H9 (cell line): ENCODE measurements at regions not wholly inside any gene's neighbourhood (a gene's known extent, or its start where the extent isn't known, plus 50 kb on each side); places are given as distances from the start of the nearest gene placed in this dataset.

Source experiments
- DNase-seq: peaks from one replicate; pipeline ENCODE4 v3.0.0-alpha.2; 2017
- H2AFZ ChIP-seq: one replicate; pipeline ENCODE4 v1.6.1; 2013; ENCODE audit warnings: mild to moderate bottlenecking, low read length, control low read depth, moderate library complexity
- H2AK5ac ChIP-seq: 2 replicates; pipeline ENCODE4 v1.6.1; 2013; ENCODE audit warnings: low read length, control low read depth, mixed read lengths; ENCODE audit not compliant: insufficient read length
- H2BK120ac ChIP-seq: one replicate; pipeline ENCODE4 v1.6.1; 2013; ENCODE audit warnings: low read depth, mild to moderate bottlenecking, low read length, control low read depth, inconsistent platforms; ENCODE audit not compliant: poor library complexity, severe bottlenecking
- H2BK12ac ChIP-seq: 2 replicates; pipeline ENCODE4 v1.6.1; 2013; ENCODE audit warnings: low read length, control low read depth, mixed read lengths, low read depth; ENCODE audit not compliant: insufficient read length
- H2BK15ac ChIP-seq: 2 replicates; pipeline ENCODE4 v1.6.1; 2013; ENCODE audit warnings: low read depth, low read length, control low read depth
- H2BK20ac ChIP-seq: one replicate; pipeline ENCODE4 v1.6.1; 2013; ENCODE audit warnings: low read depth, mild to moderate bottlenecking, low read length, control low read depth, inconsistent platforms; ENCODE audit not compliant: poor library complexity, severe bottlenecking
- H2BK5ac ChIP-seq: 2 replicates; pipeline ENCODE4 v1.6.1; 2013; ENCODE audit warnings: low read length, control low read depth, mixed read lengths; ENCODE audit not compliant: insufficient read length
- H3K14ac ChIP-seq: 2 replicates; pipeline ENCODE4 v1.6.1; 2013; ENCODE audit warnings: low read length, control low read depth; ENCODE audit not compliant: insufficient read depth
- H3K18ac ChIP-seq: 2 replicates; pipeline ENCODE4 v1.6.1; 2013; ENCODE audit warnings: low read depth, mild to moderate bottlenecking, mixed read lengths, low read length, control low read depth; ENCODE audit not compliant: insufficient read length
- H3K23ac ChIP-seq: 2 replicates; pipeline ENCODE4 v1.6.1; 2013; ENCODE audit warnings: low read length, control low read depth, mixed read lengths, low read depth; ENCODE audit not compliant: insufficient read length
- H3K23me2 ChIP-seq: 2 replicates; pipeline ENCODE4 v1.6.1; 2013; ENCODE audit warnings: low read depth, mild to moderate bottlenecking, mixed read lengths, low read length, control low read depth; ENCODE audit not compliant: insufficient read length, poor library complexity, severe bottlenecking
- H3K27ac ChIP-seq: 2 replicates; pipeline ENCODE4 v1.5.1; 2013; ENCODE audit warnings: low read length, control low read depth, mixed read lengths, low read depth; ENCODE audit not compliant: insufficient read length
- H3K27me3 ChIP-seq: 2 replicates; pipeline ENCODE4 v1.6.1; 2013; ENCODE audit warnings: low read length, control low read depth, inconsistent platforms; ENCODE audit not compliant: insufficient read depth
- H3K4ac ChIP-seq: 2 replicates; pipeline ENCODE4 v1.6.1; 2013; ENCODE audit warnings: low read depth, mild to moderate bottlenecking, control low read depth, inconsistent platforms, low read length, moderate library complexity
- H3K4me1 ChIP-seq: 2 replicates; pipeline ENCODE4 v1.6.1; 2013; ENCODE audit warnings: low read length, control low read depth, inconsistent platforms; ENCODE audit not compliant: insufficient read depth
- H3K4me2 ChIP-seq: 2 replicates; pipeline ENCODE4 v1.6.1; 2013; ENCODE audit warnings: low read length, control low read depth, mixed read lengths; ENCODE audit not compliant: insufficient read length, insufficient read depth
- H3K56ac ChIP-seq: 2 replicates; pipeline ENCODE4 v1.6.1; 2013; ENCODE audit warnings: low read depth, mild to moderate bottlenecking, mixed read lengths, low read length, control low read depth; ENCODE audit not compliant: insufficient read length
- H3K79me1 ChIP-seq: 2 replicates; pipeline ENCODE4 v1.6.1; 2013; ENCODE audit warnings: low read depth, mild to moderate bottlenecking, moderate library complexity, low read length, control low read depth, inconsistent platforms; ENCODE audit not compliant: insufficient read depth, poor library complexity, severe bottlenecking
- H3K79me2 ChIP-seq: 2 replicates; pipeline ENCODE4 v1.6.1; 2013; ENCODE audit warnings: low read length, control low read depth, inconsistent platforms; ENCODE audit not compliant: insufficient read depth
- H3K9ac ChIP-seq: 2 replicates; pipeline ENCODE4 v1.6.1; 2013; ENCODE audit warnings: low read length, control low read depth, mixed read lengths; ENCODE audit not compliant: insufficient read length; ENCODE audit errors: extremely low read depth
- H3K9me3 ChIP-seq: one replicate; pipeline ENCODE4 v1.6.1; 2013; ENCODE audit warnings: low read depth, low read length, inconsistent platforms; ENCODE audit not compliant: control insufficient read depth
- H3T11ph ChIP-seq: one replicate; pipeline ENCODE4 v1.6.1; 2013; ENCODE audit warnings: mild to moderate bottlenecking, low read length, control low read depth, inconsistent platforms
- H4K20me1 ChIP-seq: one replicate; pipeline ENCODE4 v1.6.1; 2013; ENCODE audit not compliant: control insufficient read depth, insufficient read length, insufficient read depth
- H4K5ac ChIP-seq: 2 replicates; pipeline ENCODE4 v1.6.1; 2013; ENCODE audit warnings: low read depth, mild to moderate bottlenecking, mixed read lengths, low read length, control low read depth; ENCODE audit not compliant: insufficient read length
- H4K8ac ChIP-seq: replicated peaks from 2 replicates; pipeline ENCODE4 v1.6.1; 2013; ENCODE audit warnings: low read length, control low read depth, mixed read lengths, low read depth; ENCODE audit not compliant: insufficient read length
- H4K91ac ChIP-seq: 2 replicates; pipeline ENCODE4 v1.6.1; 2013; ENCODE audit warnings: low read depth, mild to moderate bottlenecking, moderate library complexity, mixed read lengths, low read length, control low read depth; ENCODE audit not compliant: insufficient read length
- H3K27ac Mint-ChIP-seq, 3 experiments: 2 replicates in 2 of 3; 3 replicates in 1 of 3; pipeline ENCODE4 v1.8.0; 2020 to 2021; ENCODE audit warnings: mixed read lengths in 3 of 3, mild to moderate bottlenecking in 1 of 3, moderate library complexity in 1 of 3
- H3K27me3 Mint-ChIP-seq: 2 replicates; pipeline ENCODE4 v1.8.0; 2021; ENCODE audit warnings: low read depth, mild to moderate bottlenecking, moderate library complexity, mixed read lengths
- H3K36me3 Mint-ChIP-seq, 3 experiments: 2 replicates in 2 of 3; 3 replicates in 1 of 3; pipeline ENCODE4 v1.8.0; 2020 to 2021; ENCODE audit warnings: low read depth in 3 of 3, mixed read lengths in 3 of 3; ENCODE audit not compliant: insufficient read depth in 1 of 3
- H3K4me1 Mint-ChIP-seq, 2 experiments: 2 replicates each; pipeline ENCODE4 v1.8.0; 2020; ENCODE audit warnings: mixed read lengths in 2 of 2
- H3K4me3 Mint-ChIP-seq, 2 experiments: 2 replicates in 1 of 2; 3 replicates in 1 of 2; pipeline ENCODE4 v1.8.0; 2020 to 2021; ENCODE audit warnings: mild to moderate bottlenecking in 2 of 2, mixed read lengths in 2 of 2, moderate library complexity in 1 of 2
- H3K9me3 Mint-ChIP-seq, 2 experiments: 2 replicates in 1 of 2; 3 replicates in 1 of 2; pipeline ENCODE4 v1.8.0; 2020; ENCODE audit warnings: mild to moderate bottlenecking in 2 of 2, mixed read lengths in 2 of 2, moderate library complexity in 1 of 2
- CTCF ChIP-seq: fragments of 200-600 bp; sonication (generic); conservative IDR thresholded peaks from 3 replicates; pipeline ENCODE4 v1.8.0; 2021; ENCODE audit warnings: antibody characterized with exemption, mild to moderate bottlenecking
- WGBS: extraction: QIAGEN DNeasy Blood & Tissue Kit; methylation state at CpG from one replicate; pipeline ENCODE4 v1.1.7; 2013; ENCODE audit warnings: missing lambda C conversion rate, low lambda C conversion rate, mixed read lengths; ENCODE audit not compliant: insufficient read length; ENCODE audit errors: extremely low coverage; 5-methylcytosine and 5-hydroxymethylcytosine counted together

GRCh38 chr6:165833355-165833754 lies 170.3 kb upstream of the PDE10A start:
- Histone ChIP-seq H2AFZ (no peak overlapping the region), H3K4ac (no peak overlapping the region), H3K9ac (no peak overlapping the region), H3K79me2 (no peaks in the 10 kb centered on the region), H3K14ac (no peak overlapping the region; the same call in 1 of the 2 replicates), H3T11ph (no peak overlapping the region), H3K27me3 (no peaks in the 10 kb centered on the region), H3K4me2 (no peak overlapping the region), H4K5ac (no peak overlapping the region), H3K9me3 (no peaks in the 10 kb centered on the region), H2BK20ac (no peak overlapping the region), H3K4me1 (no peaks in the 10 kb centered on the region), H2BK15ac (no peak overlapping the region), H3K56ac (no peak overlapping the region), H3K23me2 (no peaks in the 10 kb centered on the region), H3K18ac (no peak overlapping the region), H2AK5ac (no peak overlapping the region), H2BK5ac (no peak overlapping the region), H3K23ac (no peak overlapping the region), H2BK120ac (no peak overlapping the region), H3K79me1 (no peaks in the 10 kb centered on the region), H4K91ac (no peak overlapping the region), H2BK12ac (no peak overlapping the region), H4K8ac (no peak overlapping the region), H3K27ac (no peak overlapping the region), H4K20me1 (no peaks in the 10 kb centered on the region)
- no peaks in the 10 kb centered on the region for H3K36me3 Mint-ChIP-seq
- H3K9me3 Mint-ChIP-seq = no peaks in the 10 kb centered on the region
- H3K27me3 Mint-ChIP-seq = peaks cover 21% of the 10 kb centered on the region
- no CpG with 5 or more reads among the region's 3 CpGs for WGBS
- H3K4me1 Mint-ChIP-seq = peaks cover 13 to 15% of the 10 kb centered on the region in 2 experiments
- H3K27ac Mint-ChIP-seq = no peak overlapping the region
- H3K4me3 Mint-ChIP-seq = no peak overlapping the region
- DNase-seq = no peak
- TF ChIP-seq CTCF = no peak
